Left lobe of liver (tissue), 2 donors: ENCODE measurements at regions not wholly inside any gene's neighbourhood (a gene's known extent, or its start where the extent isn't known, plus 50 kb on each side); places are given as distances from the start of the nearest gene placed in this dataset.
"Not testable (repeated sequence)": the region's sequence is repeated elsewhere in the genome, so short reads cannot be mapped to it uniquely, and the experiment has no call there.

Experiments used
- ATAC-seq: fragments of 200-7000 bp; cut with Tn5 transposase; one replicate; pipeline ENCODE4 v1.9.1; 2020; ENCODE audit warnings: mild to moderate bottlenecking, moderate library complexity
- DNase-seq: peaks from one replicate; pipeline ENCODE4 v3.0.0-alpha.2; 2020; ENCODE audit warnings: low spot score
- donor health status: DM: no; HTN: no; CAD: no; lungs with moderate emphysema.
- donor health status: DM: no; HTN: yes; CAD: no.

GRCh38 chr20:55186228-55186627 is 710.8 kb downstream of the DOK5 start:
- ATAC-seq (no peak), DNase-seq (no peak)

- ATAC-seq, result no peak
- DNase-seq, result no peak
Observed at GRCh38 chr20:55175081-55175480, 699.7 kb downstream of the DOK5 start.

- DNase-seq, result no peak
- ATAC-seq, result no peak
Observed at GRCh38 chr20:55174635-55175034, 699.2 kb downstream of the DOK5 start.

- no peak for ATAC-seq
- DNase-seq, result no peak
Observed at GRCh38 chr20:55174172-55174571, 698.8 kb downstream of the DOK5 start.

- DNase-seq, result peak; percentile 68
- peak; percentile 80 for ATAC-seq
Observed at GRCh38 chr20:55173601-55174000, 698.2 kb downstream of the DOK5 start.

- DNase-seq (peak; percentile 72), ATAC-seq (peak; percentile 80)
Observed at GRCh38 chr20:55172310-55173002, 697.1 kb downstream of the DOK5 start.

GRCh38 chr20:55166063-55166462 is 690.7 kb downstream of the DOK5 start:
- ATAC-seq, result no peak

GRCh38 chr20:55160996-55161395 is 685.6 kb downstream of the DOK5 start:
- ATAC-seq, result no peak
- no peak for DNase-seq

More at GRCh38 chr20:55166063-55166462, 690.7 kb downstream of the DOK5 start:
- no peak for DNase-seq

- DNase-seq, result no peak
- ATAC-seq, result no peak
Observed at GRCh38 chr20:55160037-55160436, 684.6 kb downstream of the DOK5 start.

- ATAC-seq, result no peak
- no peak for DNase-seq
Observed at GRCh38 chr20:55159230-55159629, 683.8 kb downstream of the DOK5 start.

GRCh38 chr20:55158446-55158845 is 683.1 kb downstream of the DOK5 start:
- no peak for ATAC-seq

GRCh38 chr20:55155360-55155759 is 680.0 kb downstream of the DOK5 start:
- DNase-seq (no peak), ATAC-seq (no peak)

More at GRCh38 chr20:55158446-55158845, 683.1 kb downstream of the DOK5 start:
- no peak for DNase-seq

- ATAC-seq (no peak), DNase-seq (no peak)
Observed at GRCh38 chr20:55153001-55153645, 677.7 kb downstream of the DOK5 start.

GRCh38 chr20:55151171-55151570 is 675.8 kb downstream of the DOK5 start:
- DNase-seq (no peak), ATAC-seq (no peak)

- ATAC-seq (no peak), DNase-seq (no peak)
Observed at GRCh38 chr20:55143601-55144000, 668.2 kb downstream of the DOK5 start.

- DNase-seq (no peak), ATAC-seq (no peak)
Observed at GRCh38 chr20:55142932-55143331, 667.5 kb downstream of the DOK5 start.

- DNase-seq (no peak), ATAC-seq (no peak)
Observed at GRCh38 chr20:55140631-55141030, 665.2 kb downstream of the DOK5 start.

- DNase-seq (no peak), ATAC-seq (no peak)
Observed at GRCh38 chr20:55139173-55139765, 663.9 kb downstream of the DOK5 start.

GRCh38 chr20:55135923-55136322 is 660.5 kb downstream of the DOK5 start:
- DNase-seq (no peak), ATAC-seq (no peak)

GRCh38 chr20:55132523-55132922 is 657.1 kb downstream of the DOK5 start:
- DNase-seq (no peak), ATAC-seq (no peak)

GRCh38 chr20:55117577-55117976 is 642.2 kb downstream of the DOK5 start:
- not testable (repeated sequence) for DNase-seq, ATAC-seq

- no peak for ATAC-seq
Observed at GRCh38 chr20:55116598-55116997, 641.2 kb downstream of the DOK5 start.

More at GRCh38 chr20:55116598-55116997, 641.2 kb downstream of the DOK5 start:
- no peak for DNase-seq
